GM23338 (cell line): ENCODE measurements at regions not wholly inside any gene's neighbourhood (a gene's known extent, or its start where the extent isn't known, plus 50 kb on each side); places are given as distances from the start of the nearest gene placed in this dataset.

Experiments used
- ATAC-seq: fragments of 200-7000 bp; cut with Tn5 transposase; 3 replicates; pipeline ENCODE4 v1.9.1; 2020
- DNase-seq: peaks from one replicate; pipeline ENCODE4 v3.0.0-alpha.2; 2015; ENCODE audit warnings: low spot score
- H2AFZ ChIP-seq: fragments of 200-600 bp; sonication (generic); 2 replicates; pipeline ENCODE4 v1.8.0; 2016; ENCODE audit warnings: antibody characterized with exemption, mild to moderate bottlenecking, moderate library complexity
- H3F3A ChIP-seq: fragments of 200-600 bp; sonication (generic); replicated peaks from 2 replicates; pipeline ENCODE4 v1.8.0; 2017; ENCODE audit warnings: antibody characterized with exemption, mixed run types, low read depth
- H3K27ac ChIP-seq: fragments of 200-600 bp; sonication (generic); 2 replicates; pipeline ENCODE4 v1.6.1; 2016; ENCODE audit warnings: low read depth
- H3K27me3 ChIP-seq: fragments of 200-600 bp; sonication (generic); 2 replicates; pipeline ENCODE4 v1.8.0; 2016; ENCODE audit warnings: mild to moderate bottlenecking, mixed run types, moderate library complexity; ENCODE audit not compliant: insufficient read depth
- H3K36me3 ChIP-seq: fragments of 200-600 bp; sonication (generic); 2 replicates; pipeline ENCODE4 v1.8.0; 2016; ENCODE audit warnings: mild to moderate bottlenecking; ENCODE audit not compliant: insufficient read depth
- H3K4me1 ChIP-seq: fragments of 200-600 bp; sonication (generic); 2 replicates; pipeline ENCODE4 v1.8.0; 2016; ENCODE audit warnings: mild to moderate bottlenecking, moderate library complexity; ENCODE audit not compliant: insufficient read depth
- H3K4me2 ChIP-seq: fragments of 200-600 bp; sonication (generic); 2 replicates; pipeline ENCODE4 v1.7.1; 2017; ENCODE audit warnings: mixed run types
- H3K4me3 ChIP-seq: fragments of 200-600 bp; sonication (generic); 2 replicates; pipeline ENCODE4 v1.6.1; 2016; ENCODE audit warnings: mixed run types
- H3K79me2 ChIP-seq: fragments of 200-600 bp; sonication (generic); replicated peaks from 2 replicates; pipeline ENCODE4 v1.8.0; 2017; ENCODE audit warnings: mild to moderate bottlenecking; ENCODE audit not compliant: insufficient read depth
- H3K9me2 ChIP-seq: fragments of 200-600 bp; sonication (generic); 2 replicates; pipeline ENCODE4 v1.8.0; 2017; ENCODE audit not compliant: insufficient read depth
- H4K20me1 ChIP-seq: fragments of 200-600 bp; sonication (generic); replicated peaks from 2 replicates; pipeline ENCODE4 v1.8.0; 2017; ENCODE audit warnings: mild to moderate bottlenecking; ENCODE audit not compliant: insufficient read depth
- H3K27ac Mint-ChIP-seq: 2 replicates; pipeline ENCODE4 v1.8.0; 2020; ENCODE audit warnings: inconsistent platforms, mild to moderate bottlenecking, moderate library complexity, mixed read lengths
- H3K27me3 Mint-ChIP-seq: 3 replicates; pipeline ENCODE4 v1.8.0; 2022; ENCODE audit warnings: low read depth, mild to moderate bottlenecking, moderate library complexity, mixed read lengths, inconsistent platforms; ENCODE audit not compliant: insufficient read depth, poor library complexity
- H3K36me3 Mint-ChIP-seq: 3 replicates; pipeline ENCODE4 v1.8.0; 2021; ENCODE audit warnings: low read depth, mild to moderate bottlenecking, inconsistent platforms, moderate library complexity, mixed read lengths
- H3K4me1 Mint-ChIP-seq: 3 replicates; pipeline ENCODE4 v1.8.0; 2020; ENCODE audit warnings: mild to moderate bottlenecking, inconsistent platforms, mixed read lengths
- H3K4me3 Mint-ChIP-seq: 3 replicates; pipeline ENCODE4 v1.8.0; 2021; ENCODE audit warnings: moderate library complexity, mild to moderate bottlenecking, inconsistent platforms, mixed read lengths
- H3K9me3 Mint-ChIP-seq: 3 replicates; pipeline ENCODE4 v1.8.0; 2020; ENCODE audit warnings: moderate library complexity, mild to moderate bottlenecking, inconsistent platforms, mixed read lengths
- CREB1 ChIP-seq: fragments of 250-450 bp; sonication (Bioruptor Pico); IDR thresholded peaks from 2 replicates; pipeline ENCODE4 v1.5.0; 2020; ENCODE audit warnings: low read depth, mild to moderate bottlenecking, moderate library complexity
- NANOG ChIP-seq: IDR thresholded peaks from 2 replicates; pipeline ENCODE4 v1.6.1; 2016; ENCODE audit warnings: antibody characterized with exemption, borderline replicate concordance
- ZNF462 ChIP-seq: fragments of 250-450 bp; sonication (Bioruptor Pico); IDR thresholded peaks from 2 replicates; pipeline ENCODE4 v1.5.0; 2020; ENCODE audit warnings: mild to moderate bottlenecking, moderate library complexity
- TF ChIP-seq, protein P1 (sequence below), 2 experiments: fragments of 200-600 bp in 1 of 2; sonication (generic) in 1 of 2; conservative IDR thresholded peaks; 2 replicates each; pipeline versions ENCODE4 v1.5.1 to v1.6.1; 2016 to 2017; ENCODE audit warnings: antibody characterized with exemption in 2 of 2, low read depth in 2 of 2, mild to moderate bottlenecking in 2 of 2, moderate library complexity in 1 of 2
- TF ChIP-seq, protein P2 (sequence below): IDR thresholded peaks from one replicate; pipeline ENCODE4 v1.6.1; 2018; ENCODE audit warnings: antibody characterized with exemption; ENCODE audit not compliant: unreplicated experiment

DNA sequence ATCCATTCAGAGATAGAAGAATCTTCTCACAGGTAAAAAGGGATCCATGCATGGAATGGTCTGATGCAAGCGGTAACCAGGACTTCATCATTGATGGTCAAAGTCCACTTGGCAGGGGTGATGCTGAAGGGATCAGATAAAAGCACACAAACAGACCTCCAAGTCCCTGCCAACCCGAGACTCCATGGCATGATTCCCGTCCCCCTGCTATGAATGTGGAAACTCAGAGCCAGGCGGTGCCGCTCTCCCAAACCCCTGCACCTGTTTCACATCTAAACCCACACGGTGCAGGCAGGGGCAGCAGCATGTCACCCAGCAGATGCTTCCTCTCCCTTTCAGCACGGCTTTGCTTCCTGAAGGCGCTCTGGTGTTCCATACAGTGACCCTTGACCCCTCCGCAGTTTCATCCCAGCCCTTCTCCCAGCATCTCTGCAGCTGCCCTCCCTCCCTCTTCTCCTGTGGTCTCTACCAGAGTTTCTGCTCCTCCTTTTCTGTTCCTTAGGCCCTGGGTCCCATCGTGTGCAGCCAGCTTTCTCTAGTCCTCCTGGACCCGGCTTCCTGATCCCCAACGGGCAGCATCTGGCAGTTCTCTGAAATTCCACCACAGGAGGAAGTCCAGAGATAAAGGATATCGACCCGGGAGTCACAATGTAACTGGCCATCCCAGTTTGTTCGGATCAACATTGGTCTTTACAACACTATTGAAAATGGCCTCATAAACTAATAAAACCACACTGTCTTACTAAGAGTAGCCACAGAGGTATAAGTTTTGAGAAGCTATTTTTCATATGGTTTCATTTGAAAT is 235.0 kb downstream of the TTLL2 start:
- TF ChIP-seq, protein P1, sequence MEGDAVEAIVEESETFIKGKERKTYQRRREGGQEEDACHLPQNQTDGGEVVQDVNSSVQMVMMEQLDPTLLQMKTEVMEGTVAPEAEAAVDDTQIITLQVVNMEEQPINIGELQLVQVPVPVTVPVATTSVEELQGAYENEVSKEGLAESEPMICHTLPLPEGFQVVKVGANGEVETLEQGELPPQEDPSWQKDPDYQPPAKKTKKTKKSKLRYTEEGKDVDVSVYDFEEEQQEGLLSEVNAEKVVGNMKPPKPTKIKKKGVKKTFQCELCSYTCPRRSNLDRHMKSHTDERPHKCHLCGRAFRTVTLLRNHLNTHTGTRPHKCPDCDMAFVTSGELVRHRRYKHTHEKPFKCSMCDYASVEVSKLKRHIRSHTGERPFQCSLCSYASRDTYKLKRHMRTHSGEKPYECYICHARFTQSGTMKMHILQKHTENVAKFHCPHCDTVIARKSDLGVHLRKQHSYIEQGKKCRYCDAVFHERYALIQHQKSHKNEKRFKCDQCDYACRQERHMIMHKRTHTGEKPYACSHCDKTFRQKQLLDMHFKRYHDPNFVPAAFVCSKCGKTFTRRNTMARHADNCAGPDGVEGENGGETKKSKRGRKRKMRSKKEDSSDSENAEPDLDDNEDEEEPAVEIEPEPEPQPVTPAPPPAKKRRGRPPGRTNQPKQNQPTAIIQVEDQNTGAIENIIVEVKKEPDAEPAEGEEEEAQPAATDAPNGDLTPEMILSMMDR (conservative IDR thresholded peaks at IDR 0.05; ENCODE audit: low read depth in 2 of 2): no peak
- H3K4me1 Mint-ChIP-seq: peaks cover 4% of the 10 kb centered on the region; the same call in 2 of the 3 replicates
- H4K20me1 ChIP-seq: no peaks in the 10 kb centered on the region; the same call in 1 of the 2 replicates
- H3K4me2 ChIP-seq: no peak overlapping the region
- no peak overlapping the region for H3K27ac Mint-ChIP-seq
- 0 out of 2 replicates have a peak overlapping the region, but pooled peaks have one; percentile 32 for H2AFZ ChIP-seq
- H3K36me3 ChIP-seq: no peaks in the 10 kb centered on the region
- no peaks in the 10 kb centered on the region for H3K27me3 ChIP-seq
- no peaks in the 10 kb centered on the region for H3K79me2 ChIP-seq
- peaks cover 7% of the 10 kb centered on the region; the same call in 2 of the 3 replicates for H3K36me3 Mint-ChIP-seq
- H3F3A ChIP-seq: no peaks in the 10 kb centered on the region
- H3K4me3 ChIP-seq: no peak overlapping the region
- no peaks in the 10 kb centered on the region for H3K9me2 ChIP-seq
- H3K27me3 Mint-ChIP-seq: peaks cover 4% of the 10 kb centered on the region
- H3K27ac ChIP-seq: no peak overlapping the region
- no peaks in the 10 kb centered on the region for H3K4me1 ChIP-seq
- peaks cover 9% of the 10 kb centered on the region; the same call in 2 of the 3 replicates for H3K9me3 Mint-ChIP-seq
- no peak overlapping the region for H3K4me3 Mint-ChIP-seq
- no peak for DNase-seq
- no peak for ATAC-seq

GRCh38 chr6:167560673-167561569 is 236.0 kb downstream of the TTLL2 start:
- Histone ChIP-seq H3K9me2 (0 out of 2 replicates have a peak, but pooled peaks cover 2% of the 10 kb centered on the region), H3K36me3 (no peaks in the 10 kb centered on the region), H3K4me1 (no peaks in the 10 kb centered on the region), H3K79me2 (no peaks in the 10 kb centered on the region), H2AFZ (no peak overlapping the region), H3K4me2 (no peak overlapping the region), H4K20me1 (no peaks in the 10 kb centered on the region; the same call in 1 of the 2 replicates), H3K27ac (no peak overlapping the region), H3K4me3 (no peak overlapping the region), H3K27me3 (no peaks in the 10 kb centered on the region), H3F3A (no peaks in the 10 kb centered on the region)
- no peak overlapping the region for H3K4me3 Mint-ChIP-seq
- peaks cover 2% of the 10 kb centered on the region for H3K27me3 Mint-ChIP-seq
- DNase-seq (no peak), ATAC-seq (no peak)
- H3K9me3 Mint-ChIP-seq: peaks cover 7% of the 10 kb centered on the region; the same call in 2 of the 3 replicates
- peaks cover 4% of the 10 kb centered on the region; the same call in 2 of the 3 replicates for H3K4me1 Mint-ChIP-seq
- peaks cover 6% of the 10 kb centered on the region; the same call in 2 of the 3 replicates for H3K36me3 Mint-ChIP-seq
- no peak overlapping the region for H3K27ac Mint-ChIP-seq
- TF ChIP-seq CREB1: no peak
- TF ChIP-seq NANOG: no peak
- TF ChIP-seq, protein P2, sequence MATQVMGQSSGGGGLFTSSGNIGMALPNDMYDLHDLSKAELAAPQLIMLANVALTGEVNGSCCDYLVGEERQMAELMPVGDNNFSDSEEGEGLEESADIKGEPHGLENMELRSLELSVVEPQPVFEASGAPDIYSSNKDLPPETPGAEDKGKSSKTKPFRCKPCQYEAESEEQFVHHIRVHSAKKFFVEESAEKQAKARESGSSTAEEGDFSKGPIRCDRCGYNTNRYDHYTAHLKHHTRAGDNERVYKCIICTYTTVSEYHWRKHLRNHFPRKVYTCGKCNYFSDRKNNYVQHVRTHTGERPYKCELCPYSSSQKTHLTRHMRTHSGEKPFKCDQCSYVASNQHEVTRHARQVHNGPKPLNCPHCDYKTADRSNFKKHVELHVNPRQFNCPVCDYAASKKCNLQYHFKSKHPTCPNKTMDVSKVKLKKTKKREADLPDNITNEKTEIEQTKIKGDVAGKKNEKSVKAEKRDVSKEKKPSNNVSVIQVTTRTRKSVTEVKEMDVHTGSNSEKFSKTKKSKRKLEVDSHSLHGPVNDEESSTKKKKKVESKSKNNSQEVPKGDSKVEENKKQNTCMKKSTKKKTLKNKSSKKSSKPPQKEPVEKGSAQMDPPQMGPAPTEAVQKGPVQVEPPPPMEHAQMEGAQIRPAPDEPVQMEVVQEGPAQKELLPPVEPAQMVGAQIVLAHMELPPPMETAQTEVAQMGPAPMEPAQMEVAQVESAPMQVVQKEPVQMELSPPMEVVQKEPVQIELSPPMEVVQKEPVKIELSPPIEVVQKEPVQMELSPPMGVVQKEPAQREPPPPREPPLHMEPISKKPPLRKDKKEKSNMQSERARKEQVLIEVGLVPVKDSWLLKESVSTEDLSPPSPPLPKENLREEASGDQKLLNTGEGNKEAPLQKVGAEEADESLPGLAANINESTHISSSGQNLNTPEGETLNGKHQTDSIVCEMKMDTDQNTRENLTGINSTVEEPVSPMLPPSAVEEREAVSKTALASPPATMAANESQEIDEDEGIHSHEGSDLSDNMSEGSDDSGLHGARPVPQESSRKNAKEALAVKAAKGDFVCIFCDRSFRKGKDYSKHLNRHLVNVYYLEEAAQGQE: no peak
- TF ChIP-seq ZNF462: no peak
